ENCODE measurements at regions not wholly inside any gene's neighbourhood (a gene's known extent, or its start where the extent isn't known, plus 50 kb on each side); places are given as distances from the start of the nearest gene placed in this dataset.

- H3K4me3 ChIP-seq: no peak overlapping the region
- no peaks in the 10 kb centered on the region for H3K27me3 ChIP-seq (replicated peaks in 1 of 2; ENCODE audit: control insufficient read depth in 2 of 2, insufficient read depth in 2 of 2, low read length in 1 of 2)
- no peaks in the 10 kb centered on the region; the same call in 2 of the 3 replicates for H3K9me3 ChIP-seq (replicated peaks; ENCODE audit: control insufficient read depth, insufficient read depth, low read length)
- no peak overlapping the region for H3K9ac ChIP-seq (ENCODE audit: control insufficient read depth, insufficient read depth, low read length)
- H3K27ac ChIP-seq (ENCODE audit: control insufficient read depth, insufficient read depth): no peak overlapping the region; the same call in 1 of the 2 replicates
- no TSS peak for BruUV-seq (replicated peaks)
- intact Hi-C loops (cut with micrococcal nuclease; ENCODE audit: unreplicated experiment) (no loop called here), in situ Hi-C loops (cut with MboI) (no loop called here)
- TF ChIP-seq TCF12 (IDR thresholded peaks at IDR 0.05; ENCODE audit: low read depth, low read length) (no peak), POU2F2 (IDR thresholded peaks at IDR 0.05; ENCODE audit: borderline replicate concordance, low read depth, low read length) (no peak), RB1 (IDR thresholded peaks at IDR 0.05; ENCODE audit: borderline replicate concordance) (no peak), ATF7 (IDR thresholded peaks at IDR 0.05; ENCODE audit: low read depth) (no peak), YBX1 (IDR thresholded peaks at IDR 0.05) (no peak), KAT2A (conservative IDR thresholded peaks at IDR 0.05; ENCODE audit: control insufficient read depth, low read depth, low read length) (no peak), ZNF207 (IDR thresholded peaks at IDR 0.05; ENCODE audit: borderline replicate concordance) (no peak), EP300 (IDR thresholded peaks at IDR 0.05; ENCODE audit: borderline replicate concordance in 1 of 2, control insufficient read depth in 1 of 2, low read depth in 2 of 2, low read length in 2 of 2) (no peak), DPF2 (IDR thresholded peaks at IDR 0.05) (no peak), FOS (IDR thresholded peaks at IDR 0.05; ENCODE audit: borderline replicate concordance, extremely low read depth, insufficient read length) (no peak)
- ATAC-seq (no peak), FAIRE-seq (no peak), DNase-seq (ENCODE audit: low read depth, low spot score) (no peak)
- ChIA-PET CTCF (interaction anchor here (1.1 to 2.9 kb wide), 4 partner anchors 10 to 47 kb away, joined by 3 to 16 read pairs (median 5); no protein-coding TSS in a partner anchor), POLR2A (interaction anchor here (0.8 to 15.5 kb wide), 8 partner anchors 8 to 116 kb away, joined by 3 to 204 read pairs (median 14); no protein-coding TSS in a partner anchor), RAD21 (ENCODE audit: unreplicated experiment) (interaction anchor here (1.5 to 15.5 kb wide), 4 partner anchors 12 to 412 kb away, joined by 4 to 346 read pairs (median 142); partner anchors contain the start of gene BTG1), SMC1A (ENCODE audit: uncharacterized antibody, unreplicated experiment) (interaction anchor here (1.1 to 12.8 kb wide), 9 partner anchors 12 to 141 kb away, joined by 3 to 319 read pairs (median 16); no protein-coding TSS in a partner anchor)
- H3K4me1 ChIP-seq (ENCODE audit: control insufficient read depth, insufficient read depth, low read length): peaks cover 50% of the 10 kb centered on the region
- no peak overlapping the region for H2AFZ ChIP-seq (ENCODE audit: control insufficient read depth, low read depth, low read length)
- H4K20me1 ChIP-seq (ENCODE audit: control insufficient read depth, insufficient read depth): no peaks in the 10 kb centered on the region
- H3K79me2 ChIP-seq (ENCODE audit: control insufficient read depth, insufficient read depth, low read length): no peaks in the 10 kb centered on the region; the same call in 1 of the 2 replicates
- H3K36me3 ChIP-seq (ENCODE audit: control insufficient read depth in 2 of 2, insufficient read depth in 2 of 2, low read length in 1 of 2): no peaks in the 10 kb centered on the region
- H3K4me2 ChIP-seq (ENCODE audit: control insufficient read depth, insufficient read depth): no peak overlapping the region
These were observed 153.3 kb upstream of the PLEKHG7 start for GRCh38 chr12:92549516-92549915.

Data from GM12878 (cell line).